A673 (cell line): ENCODE measurements at regions not wholly inside any gene's neighbourhood (a gene's known extent, or its start where the extent isn't known, plus 50 kb on each side); places are given as distances from the start of the nearest gene placed in this dataset.

Source experiments
- BruUV-seq: library from RNA; stranded (reverse); fragments of 400-500 nt; replicated peaks from 2 replicates; lab custom pipeline; 2021; lab: Mats Ljungman, UMichigan
- CTCF ChIA-PET: fragments of 300-600 bp; sonication (Branson Sonifier 250); formaldehyde crosslinking; loops from one replicate; lab custom pipeline; 2022; ENCODE audit warnings: antibody characterized with exemption; lab: Charles Lee
- POLR2A ChIA-PET: fragments of 300-600 bp; sonication (Branson Sonifier 250); formaldehyde crosslinking; loops from one replicate; lab custom pipeline; 2022; ENCODE audit warnings: antibody characterized with exemption; ENCODE audit not compliant: low non-redundant PET; lab: Charles Lee
- DNase-seq: peaks from one replicate; pipeline ENCODE4 v3.0.0-alpha.2; 2015; ENCODE audit warnings: low spot score
- H3K27ac ChIP-seq: fragments of 200-600 bp; sonication (generic); 2 replicates; pipeline ENCODE4 v1.5.1; 2016; ENCODE audit warnings: mixed run types, low read depth, mild to moderate bottlenecking, mixed read lengths, antibody characterized with exemption, low read length; ENCODE audit not compliant: poor library complexity, severe bottlenecking
- H3K27me3 ChIP-seq: fragments of 200-600 bp; sonication (generic); replicated peaks from 2 replicates; pipeline ENCODE4 v1.6.1; 2017; ENCODE audit warnings: mixed run types, low read depth, mild to moderate bottlenecking, mixed read lengths, antibody characterized with exemption, low read length; ENCODE audit not compliant: insufficient read depth, poor library complexity
- H3K36me3 ChIP-seq: fragments of 200-600 bp; sonication (generic); 2 replicates; pipeline ENCODE4 v1.6.1; 2016; ENCODE audit warnings: mixed run types, mild to moderate bottlenecking, mixed read lengths, antibody characterized with exemption, low read length; ENCODE audit not compliant: insufficient read depth, poor library complexity, severe bottlenecking
- H3K4me1 ChIP-seq: fragments of 200-600 bp; sonication (generic); 2 replicates; pipeline ENCODE4 v1.6.1; 2017; ENCODE audit warnings: mixed run types, mild to moderate bottlenecking, mixed read lengths, antibody characterized with exemption, low read length; ENCODE audit not compliant: insufficient read depth, poor library complexity, severe bottlenecking
- H3K4me3 ChIP-seq: fragments of 200-600 bp; sonication (generic); 2 replicates; pipeline ENCODE4 v1.5.1; 2016; ENCODE audit warnings: low read depth, mixed run types, mild to moderate bottlenecking, mixed read lengths, low read length; ENCODE audit not compliant: poor library complexity, severe bottlenecking
- H3K9me3 ChIP-seq: fragments of 200-600 bp; sonication (generic); 2 replicates; pipeline ENCODE4 v1.6.1; 2016; ENCODE audit warnings: mixed run types, low read depth, mild to moderate bottlenecking, mixed read lengths, antibody characterized with exemption, low read length; ENCODE audit not compliant: poor library complexity, severe bottlenecking
- CTCF ChIP-seq: fragments of 300-800, 200-600 bp; sonication (generic); conservative IDR thresholded peaks from 2 replicates; pipeline ENCODE4 v1.5.1; 2017; ENCODE audit warnings: low read depth, mild to moderate bottlenecking, antibody characterized with exemption, low read length, moderate library complexity, mixed read lengths
- EZH2 ChIP-seq: fragments of 200-600 bp; sonication (generic); IDR thresholded peaks from 2 replicates; pipeline ENCODE4 v1.6.1; 2017; ENCODE audit warnings: borderline replicate concordance, low read depth, mild to moderate bottlenecking, mixed read lengths, antibody characterized with exemption, low read length; ENCODE audit not compliant: poor library complexity, severe bottlenecking
- intact Hi-C: fragments of 100-400 bp; cut with micrococcal nuclease; formaldehyde crosslinking; loops from one replicate; pipeline ENCODE4 v1.10.0; 2022; ENCODE audit not compliant: unreplicated experiment

DNA sequence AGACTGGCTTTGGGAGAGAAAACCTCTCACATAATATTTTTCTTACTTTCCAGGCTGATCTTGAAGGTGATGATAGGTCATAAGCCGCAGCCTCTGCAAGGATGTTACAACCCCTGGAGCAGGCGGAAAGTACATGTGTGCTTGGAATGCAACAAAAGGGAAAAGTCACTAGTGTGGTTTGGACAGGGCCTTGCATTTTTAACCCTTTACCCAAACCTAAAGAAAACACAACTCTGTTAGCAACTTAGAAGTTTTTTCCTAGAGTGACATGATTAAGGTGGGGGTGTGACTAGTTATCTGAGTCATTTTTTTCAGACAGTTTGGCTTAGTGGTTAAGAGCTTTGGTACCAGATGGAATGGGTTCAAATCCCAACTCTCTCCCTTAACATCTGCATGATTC is 97.0 kb downstream of the TMEM30B start:
- no TSS peak for BruUV-seq
- Histone ChIP-seq H3K27me3 (no peaks in the 10 kb centered on the region), H3K36me3 (no peaks in the 10 kb centered on the region), H3K27ac (peak overlapping the region; percentile 70), H3K4me3 (no peak overlapping the region), H3K4me1 (peaks cover 54% of the 10 kb centered on the region), H3K9me3 (no peaks in the 10 kb centered on the region)
- ChIA-PET CTCF (interaction anchor here (0.5 to 1.6 kb wide), 2 partner anchors 10 to 106 kb away, joined by 3 to 7 read pairs; no protein-coding TSS in a partner anchor), POLR2A (no interaction called here)
- peak; percentile 34 for DNase-seq
- intact Hi-C loops: loop anchor here (5.0 kb wide), 1 partner anchor 82 kb away; no protein-coding TSS in a partner anchor
- TF ChIP-seq EZH2 (no peak), CTCF (no peak)

DNA sequence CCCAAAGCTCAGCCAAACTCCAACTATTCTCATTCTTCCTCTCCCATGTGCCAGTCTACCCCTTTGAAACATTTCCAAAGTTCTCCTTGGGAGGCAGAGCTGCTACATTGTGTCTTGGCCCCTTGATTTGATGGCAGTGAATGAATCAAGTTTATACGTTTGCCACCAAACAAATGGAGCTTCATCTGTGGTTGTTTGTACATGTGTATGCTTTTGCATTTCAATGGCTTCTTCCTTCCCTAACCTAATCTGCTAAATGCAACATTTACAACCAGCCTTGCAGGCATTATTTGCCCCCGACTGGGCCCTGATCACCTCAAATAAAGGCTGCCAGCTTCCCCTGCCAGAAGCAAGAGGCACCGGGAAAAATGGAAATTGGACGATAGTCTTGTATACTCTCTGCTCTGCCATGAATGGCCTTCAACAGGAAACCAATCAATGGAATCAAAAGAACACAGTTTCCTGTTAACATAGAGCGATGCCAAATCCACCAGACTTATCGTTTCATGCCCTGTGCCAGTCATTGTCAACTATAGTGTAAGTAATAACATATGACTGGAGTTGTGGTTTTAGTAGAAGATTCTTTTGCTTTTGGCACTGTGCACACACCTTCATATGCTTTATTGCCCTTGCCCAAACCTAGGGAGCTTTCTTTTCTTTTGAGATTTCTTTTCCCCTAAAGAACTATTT is 97.8 kb downstream of the TMEM30B start:
- no peaks in the 10 kb centered on the region for H3K36me3 ChIP-seq
- DNase-seq: peak; percentile 99

GRCh38 chr14:61179796-61180398 is 101.2 kb downstream of the TMEM30B start:
- no peak for DNase-seq
- Histone ChIP-seq H3K36me3 (no peaks in the 10 kb centered on the region), H3K27ac (no peak overlapping the region), H3K27me3 (no peaks in the 10 kb centered on the region), H3K4me1 (peaks cover 46% of the 10 kb centered on the region), H3K9me3 (no peaks in the 10 kb centered on the region), H3K4me3 (no peak overlapping the region)
- ChIA-PET CTCF (no interaction called here), POLR2A (no interaction called here)
- TF ChIP-seq EZH2 (no peak), CTCF (no peak)
- intact Hi-C loops: loop anchor here (5.0 kb wide), 1 partner anchor 78 kb away; no protein-coding TSS in a partner anchor
- no TSS peak for BruUV-seq

More for the DNA sequence above, 97.8 kb downstream of the TMEM30B start:
- Histone ChIP-seq H3K27ac (peak overlapping the region; percentile 70), H3K4me1 (peaks cover 57% of the 10 kb centered on the region), H3K27me3 (no peaks in the 10 kb centered on the region), H3K4me3 (no peak overlapping the region), H3K9me3 (no peaks in the 10 kb centered on the region)
- TF ChIP-seq EZH2 (no peak), CTCF (no peak)
- intact Hi-C loops: loop anchor here (1.0 to 5.0 kb wide), 3 partner anchors 9 to 81 kb away; no protein-coding TSS in a partner anchor
- BruUV-seq: no TSS peak
- POLR2A ChIA-PET: no interaction called here
- CTCF ChIA-PET: interaction anchor here (0.5 to 1.6 kb wide), 3 partner anchors 9 to 106 kb away, joined by 3 to 7 read pairs (median 3); no protein-coding TSS in a partner anchor
